Muscle of leg (tissue), 3 donors: ENCODE measurements at regions not wholly inside any gene's neighbourhood (a gene's known extent, or its start where the extent isn't known, plus 50 kb on each side); places are given as distances from the start of the nearest gene placed in this dataset.

Experiments
- DNase-seq: peaks from one replicate; pipeline ENCODE4 v3.0.0; 2013
- H3K27ac ChIP-seq: one replicate; pipeline ENCODE4 v1.5.1; 2013; ENCODE audit warnings: mild to moderate bottlenecking, low read length, control low read depth
- H3K27me3 ChIP-seq: one replicate; pipeline ENCODE4 v1.6.1; 2013; ENCODE audit warnings: low read length; ENCODE audit not compliant: control insufficient read depth, insufficient read depth
- H3K36me3 ChIP-seq: one replicate; pipeline ENCODE4 v1.6.1; 2013; ENCODE audit warnings: low read length; ENCODE audit not compliant: control insufficient read depth, insufficient read depth
- H3K4me1 ChIP-seq: one replicate; pipeline ENCODE4 v1.6.1; 2013; ENCODE audit warnings: low read length; ENCODE audit not compliant: control insufficient read depth, insufficient read depth
- H3K4me3 ChIP-seq: one replicate; pipeline ENCODE4 v1.5.1; 2013; ENCODE audit warnings: low read length, control low read depth
- H3K9me3 ChIP-seq: replicated peaks from 2 replicates; pipeline ENCODE4 v1.6.1; 2013; ENCODE audit warnings: low read depth, low read length; ENCODE audit not compliant: control insufficient read depth
- WGBS: methylation state at CpG from one replicate; pipeline ENCODE4 v1.1.5; 2013; ENCODE audit warnings: missing lambda C conversion rate; ENCODE audit not compliant: insufficient coverage; 5-methylcytosine and 5-hydroxymethylcytosine counted together

GRCh38 chr2:174022431-174022830 lies 57.3 kb upstream of the SP3 start:
- DNase-seq = no peak
- H3K4me1 ChIP-seq = peaks cover 50% of the 10 kb centered on the region
- H3K27ac ChIP-seq = no peak overlapping the region
- H3K9me3 ChIP-seq = no peaks in the 10 kb centered on the region
- no peaks in the 10 kb centered on the region for H3K36me3 ChIP-seq
- H3K4me3 ChIP-seq = no peak overlapping the region
- 0% methylated on average over 1 of the region's 4 CpGs for WGBS
- H3K27me3 ChIP-seq = no peaks in the 10 kb centered on the region

GRCh38 chr2:174020926-174021662 lies 55.9 kb upstream of the SP3 start:
- no CpG with 5 or more reads among the region's 5 CpGs for WGBS
- no peak for DNase-seq
- Histone ChIP-seq H3K27me3 (no peaks in the 10 kb centered on the region), H3K27ac (no peak overlapping the region), H3K36me3 (no peaks in the 10 kb centered on the region), H3K9me3 (no peaks in the 10 kb centered on the region), H3K4me3 (no peak overlapping the region), H3K4me1 (peaks cover 42% of the 10 kb centered on the region)

GRCh38 chr2:174020026-174020425 lies 54.9 kb upstream of the SP3 start:
- no peak for DNase-seq
- 27% methylated on average over 2 of the region's 5 CpGs for WGBS
- Histone ChIP-seq H3K36me3 (no peaks in the 10 kb centered on the region), H3K4me1 (peaks cover 32% of the 10 kb centered on the region), H3K27ac (no peak overlapping the region), H3K9me3 (no peaks in the 10 kb centered on the region), H3K4me3 (no peak overlapping the region), H3K27me3 (no peaks in the 10 kb centered on the region)

- no peaks in the 10 kb centered on the region for H3K36me3 ChIP-seq
- WGBS = 91% methylated on average over 3 of the region's 3 CpGs
- H3K27ac ChIP-seq = no peak overlapping the region
- no peaks in the 10 kb centered on the region for H3K9me3 ChIP-seq
- no peak overlapping the region for H3K4me3 ChIP-seq
- H3K27me3 ChIP-seq = no peaks in the 10 kb centered on the region
- no peak for DNase-seq
- peaks cover 39% of the 10 kb centered on the region for H3K4me1 ChIP-seq
These were observed 51.3 kb upstream of the SP3 start for GRCh38 chr2:174016447-174016846.

- no CpG with 5 or more reads among the region's 2 CpGs for WGBS
- Histone ChIP-seq H3K27ac (no peak overlapping the region), H3K4me3 (no peak overlapping the region), H3K27me3 (no peaks in the 10 kb centered on the region), H3K4me1 (peaks cover 35% of the 10 kb centered on the region), H3K36me3 (no peaks in the 10 kb centered on the region), H3K9me3 (no peaks in the 10 kb centered on the region)
- DNase-seq = no peak
These were observed 50.3 kb upstream of the SP3 start for GRCh38 chr2:174015428-174015827.
